H1 (cell line): ENCODE measurements at regions not wholly inside any gene's neighbourhood (a gene's known extent, or its start where the extent isn't known, plus 50 kb on each side); places are given as distances from the start of the nearest gene placed in this dataset.

Experiments used
- CTCF ChIA-PET: fragments of 300-600 bp; sonication (Branson Sonifier 250); formaldehyde crosslinking; loops from one replicate; lab custom pipeline; 2021; ENCODE audit not compliant: partially characterized antibody; lab: Charles Lee
- POLR2A ChIA-PET: fragments of 300-600 bp; sonication (Branson Sonifier 250); formaldehyde crosslinking; loops from one replicate; lab custom pipeline; 2021; ENCODE audit warnings: inconsistent platforms; ENCODE audit not compliant: partially characterized antibody; lab: Charles Lee
- DNase-seq, 2 experiments: peaks; one replicate each; pipeline versions ENCODE4 v3.0.0 to v3.0.0-alpha.2; 2010 to 2022; ENCODE audit warnings: low spot score in 2 of 2, low read depth in 1 of 2, mixed read lengths in 1 of 2
- FAIRE-seq: peaks from 2 replicates; lab custom pipeline; 2011; peaks lifted over from hg19 to GRCh38; lab: Jason Lieb, UNC
- H2AFZ ChIP-seq: 2 replicates; pipeline ENCODE4 v1.8.1; 2012; ENCODE audit warnings: low read length, inconsistent platforms
- H2AK5ac ChIP-seq: 2 replicates; pipeline ENCODE4 v1.6.1; 2013; ENCODE audit warnings: low read depth, low read length
- H2BK120ac ChIP-seq: replicated peaks from 2 replicates; pipeline ENCODE3; 2013; ENCODE audit warnings: low read depth, low read length, inconsistent platforms
- H2BK12ac ChIP-seq: 2 replicates; pipeline ENCODE4 v1.6.1; 2013; ENCODE audit warnings: low read depth, low read length
- H2BK15ac ChIP-seq: 2 replicates; pipeline ENCODE4 v1.6.1; 2013; ENCODE audit warnings: low read length
- H2BK20ac ChIP-seq: 2 replicates; pipeline ENCODE4 v1.6.1; 2013; ENCODE audit warnings: low read length
- H2BK5ac ChIP-seq: 2 replicates; pipeline ENCODE4 v1.6.1; 2013; ENCODE audit warnings: low read depth, low read length
- H3K14ac ChIP-seq: 2 replicates; pipeline ENCODE4 v1.6.1; 2013; ENCODE audit warnings: inconsistent platforms; ENCODE audit not compliant: insufficient read length
- H3K18ac ChIP-seq: 2 replicates; pipeline ENCODE4 v1.6.1; 2013; ENCODE audit warnings: low read length; ENCODE audit errors: extremely low read depth
- H3K23ac ChIP-seq: 2 replicates; pipeline ENCODE4 v1.6.1; 2013; ENCODE audit warnings: inconsistent platforms; ENCODE audit not compliant: insufficient read length
- H3K23me2 ChIP-seq: 2 replicates; pipeline ENCODE4 v1.6.1; 2013; ENCODE audit warnings: low read depth, low read length
- H3K27ac ChIP-seq: 2 replicates; pipeline ENCODE4 v1.6.1; 2011; ENCODE audit warnings: low read depth, low read length, inconsistent platforms
- H3K27me3 ChIP-seq, 4 experiments: replicated peaks in 1 of 4; 1 replicate in 1 of 4; 2 replicates in 3 of 4; pipeline versions ENCODE4 v1.6.1 to v1.8.1; 2011 to 2013; ENCODE audit warnings: low read length in 3 of 4, mild to moderate bottlenecking in 3 of 4, inconsistent platforms in 2 of 4, mixed read lengths in 2 of 4, moderate library complexity in 1 of 4; ENCODE audit not compliant: control insufficient read depth in 3 of 4, insufficient read depth in 3 of 4; ENCODE audit errors: extremely low read depth in 1 of 4
- H3K36me3 ChIP-seq, 4 experiments: 2 replicates each; pipeline versions ENCODE4 v1.6.1 to v1.8.1; 2011 to 2013; ENCODE audit warnings: mild to moderate bottlenecking in 4 of 4, low read length in 3 of 4, moderate library complexity in 2 of 4, control low read depth in 1 of 4, inconsistent platforms in 1 of 4; ENCODE audit not compliant: insufficient read depth in 4 of 4, control insufficient read depth in 2 of 4
- H3K4ac ChIP-seq: replicated peaks from 2 replicates; pipeline ENCODE3; 2013; ENCODE audit warnings: low read length, low read depth, mixed read lengths, inconsistent platforms; ENCODE audit not compliant: insufficient read length
- H3K4me1 ChIP-seq, 4 experiments: replicated peaks in 1 of 4; 1 replicate in 1 of 4; 2 replicates in 3 of 4; pipeline versions ENCODE4 v1.6.1 to v1.8.1; 2011 to 2013; ENCODE audit warnings: low read length in 3 of 4, inconsistent platforms in 2 of 4, mixed read lengths in 1 of 4; ENCODE audit not compliant: insufficient read depth in 4 of 4, control insufficient read depth in 3 of 4
- H3K4me2 ChIP-seq, 2 experiments: 2 replicates each; pipeline versions ENCODE4 v1.6.1 to v1.8.1; 2011 to 2013; ENCODE audit warnings: low read depth in 2 of 2, low read length in 2 of 2, control low read depth in 1 of 2, inconsistent platforms in 1 of 2, mild to moderate bottlenecking in 1 of 2; ENCODE audit not compliant: insufficient read depth in 1 of 2
- H3K4me3 ChIP-seq, 4 experiments: fragments of 200-600, 300-600 bp in 1 of 4; sonication (generic), shearing (Covaris generic), sonication (Bioruptor Twin) in 1 of 4; 2 replicates each; pipeline versions ENCODE4 v1.5.1 to v1.8.1; 2011 to 2016; ENCODE audit warnings: low read length in 4 of 4, low read depth in 3 of 4, control low read depth in 2 of 4, inconsistent platforms in 2 of 4, mild to moderate bottlenecking in 2 of 4, mixed read lengths in 1 of 4, moderate library complexity in 1 of 4; ENCODE audit not compliant: insufficient read depth in 2 of 4; ENCODE audit errors: extremely low read depth in 1 of 4
- H3K56ac ChIP-seq: replicated peaks from 2 replicates; pipeline ENCODE3; 2013; ENCODE audit warnings: low read depth, mild to moderate bottlenecking, mixed read lengths, low read length, inconsistent platforms; ENCODE audit not compliant: insufficient read length
- H3K79me1 ChIP-seq: 2 replicates; pipeline ENCODE4 v1.6.1; 2013; ENCODE audit warnings: low read depth, low read length, control low read depth
- H3K79me2 ChIP-seq, 2 experiments: 2 replicates each; pipeline versions ENCODE4 v1.6.1 to v1.8.1; 2012 to 2013; ENCODE audit warnings: low read length in 2 of 2, mild to moderate bottlenecking in 2 of 2, inconsistent platforms in 1 of 2; ENCODE audit not compliant: insufficient read depth in 2 of 2, control insufficient read depth in 1 of 2
- H3K9ac ChIP-seq, 4 experiments: replicated peaks in 1 of 4; 1 replicate in 1 of 4; 2 replicates in 3 of 4; pipeline versions ENCODE4 v1.6.1 to v1.8.1; 2011 to 2013; ENCODE audit warnings: low read depth in 3 of 4, low read length in 3 of 4, control low read depth in 2 of 4, mild to moderate bottlenecking in 2 of 4, moderate library complexity in 2 of 4, inconsistent platforms in 1 of 4; ENCODE audit errors: extremely low read depth in 1 of 4
- H3K9me3 ChIP-seq, 2 experiments: 2 replicates each; pipeline versions ENCODE4 v1.6.1 to v1.8.1; 2012 to 2013; ENCODE audit warnings: mild to moderate bottlenecking in 2 of 2, moderate library complexity in 2 of 2, control low read depth in 1 of 2, inconsistent platforms in 1 of 2, low read depth in 1 of 2, low read length in 1 of 2, mixed read lengths in 1 of 2; ENCODE audit not compliant: insufficient read depth in 2 of 2
- H4K20me1 ChIP-seq, 2 experiments: replicated peaks in 1 of 2; 2 replicates each; pipeline versions ENCODE3 to v1.8.1; 2011 to 2013; ENCODE audit warnings: inconsistent platforms in 2 of 2, low read length in 2 of 2, mild to moderate bottlenecking in 1 of 2; ENCODE audit not compliant: insufficient read depth in 2 of 2, control insufficient read depth in 1 of 2
- H4K5ac ChIP-seq: 2 replicates; pipeline ENCODE4 v1.6.1; 2013; ENCODE audit warnings: low read length, low read depth, mixed read lengths, inconsistent platforms; ENCODE audit not compliant: insufficient read length
- H4K8ac ChIP-seq: 2 replicates; pipeline ENCODE4 v1.8.0; 2013; ENCODE audit warnings: mild to moderate bottlenecking, moderate library complexity, low read length, inconsistent platforms; ENCODE audit not compliant: insufficient read depth; ENCODE audit errors: extremely low read depth
- H4K91ac ChIP-seq: replicated peaks from 2 replicates; pipeline ENCODE3; 2013; ENCODE audit warnings: low read length, mixed read lengths, inconsistent platforms; ENCODE audit not compliant: insufficient read length
- CBX8 ChIP-seq: fragments of 300-800, 300-1000 bp; sonication (generic); IDR thresholded peaks from 2 replicates; pipeline ENCODE4 v1.7.1; 2016; ENCODE audit warnings: low read depth, low read length, borderline replicate concordance
- CTBP2 ChIP-seq: IDR thresholded peaks from 2 replicates; pipeline ENCODE4 v1.7.0; 2011; ENCODE audit warnings: borderline replicate concordance, mild to moderate bottlenecking, moderate library complexity, mixed read lengths, low read length; ENCODE audit not compliant: insufficient read depth, insufficient read length
- NANOG ChIP-seq: IDR thresholded peaks from 2 replicates; pipeline ENCODE4 v1.6.1; 2011; ENCODE audit warnings: low read length, low read depth, mild to moderate bottlenecking, inconsistent platforms; ENCODE audit not compliant: insufficient read depth, poor library complexity, severe bottlenecking
- RAD21 ChIP-seq, 2 experiments: IDR thresholded peaks in 1 of 2; conservative IDR thresholded peaks in 1 of 2; 2 replicates each; pipeline ENCODE4 v1.6.1; 2011; ENCODE audit warnings: low read depth in 2 of 2, low read length in 2 of 2, improper control_type of control experiment in 1 of 2, inconsistent platforms in 1 of 2, mild to moderate bottlenecking in 1 of 2, moderate library complexity in 1 of 2
- SIX5 ChIP-seq: IDR thresholded peaks from 2 replicates; pipeline ENCODE4 v1.6.1; 2011; ENCODE audit warnings: mild to moderate bottlenecking, low read depth, low read length

DNA sequence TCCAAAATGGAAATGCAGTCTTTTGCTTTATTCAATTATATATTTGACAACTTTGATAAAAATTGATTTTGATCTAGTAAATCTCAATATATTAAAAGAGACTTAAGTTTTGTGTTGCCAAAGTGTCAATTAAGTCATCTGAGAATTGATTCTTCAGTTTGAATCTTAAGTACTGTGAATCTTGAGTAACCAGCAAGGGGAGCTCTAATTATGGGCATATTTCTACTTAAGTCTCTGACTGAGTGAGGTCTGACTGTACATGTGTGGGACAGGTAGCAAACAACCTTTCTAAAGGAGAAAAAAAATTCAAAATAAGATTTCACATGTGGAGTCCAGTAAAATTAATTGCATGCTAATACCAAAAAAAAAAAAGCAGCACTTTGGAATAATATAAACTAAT is 503.7 kb upstream of the SLC8A1 start:
- Histone ChIP-seq H3K9ac (no peak overlapping the region), H3K18ac (no peak overlapping the region), H2AK5ac (no peak overlapping the region), H3K23ac (no peak overlapping the region), H3K79me2 (no peaks in the 10 kb centered on the region), H2BK120ac (no peak overlapping the region), H4K91ac (no peak overlapping the region), H4K8ac (no peak overlapping the region), H3K79me1 (no peaks in the 10 kb centered on the region), H4K20me1 (no peaks in the 10 kb centered on the region), H3K14ac (no peak overlapping the region), H2BK15ac (no peak overlapping the region), H3K36me3 (no peaks in the 10 kb centered on the region), H3K23me2 (no peaks in the 10 kb centered on the region), H2BK5ac (no peak overlapping the region), H3K9me3 (no peaks in the 10 kb centered on the region), H3K27me3 (no peaks in the 10 kb centered on the region), H3K27ac (no peak overlapping the region), H2AFZ (no peak overlapping the region), H4K5ac (no peak overlapping the region), H3K4me3 (no peak overlapping the region), H2BK20ac (no peak overlapping the region), H3K4ac (no peak overlapping the region), H2BK12ac (no peak overlapping the region), H3K56ac (no peak overlapping the region), H3K4me1 (no peaks in the 10 kb centered on the region), H3K4me2 (no peak overlapping the region)
- no peak for FAIRE-seq
- CTCF ChIA-PET, result no interaction called here
- no peak for DNase-seq
- TF ChIP-seq CBX8 (no peak), NANOG (no peak), RAD21 (IDR thresholded peaks at IDR 0.05 in 1 of 2, conservative IDR thresholded peaks at IDR 0.05 in 1 of 2; ENCODE audit: low read depth in 2 of 2, low read length in 2 of 2) (peak; percentile 20 to 21; a peak in 2 of 4 replicates), SIX5 (no peak), CTBP2 (no peak)
- POLR2A ChIA-PET, result no interaction called here
